ENCODE measurements at regions not wholly inside any gene's neighbourhood (a gene's known extent, or its start where the extent isn't known, plus 50 kb on each side); places are given as distances from the start of the nearest gene placed in this dataset.
"Not testable (repeated sequence)": the region's sequence is repeated elsewhere in the genome, so short reads cannot be mapped to it uniquely, and the experiment has no call there.

GRCh38 chrX:113793563-113793962, 790.3 kb upstream of the HTR2C start:
- Histone ChIP-seq H3K27me3 (ENCODE audit: control insufficient read depth, insufficient read depth, low read length) (no peaks in the 10 kb centered on the region), H3K4me3 (ENCODE audit: low read depth, low read length) (no peak overlapping the region), H3K36me3 (ENCODE audit: control insufficient read depth, insufficient read depth, low read length) (peaks cover 4% of the 10 kb centered on the region), H3K9me3 (ENCODE audit: control insufficient read depth, insufficient read depth, low read length) (no peaks in the 10 kb centered on the region), H3K9ac (ENCODE audit: low read depth, low read length) (no peak overlapping the region), H3K4me1 (ENCODE audit: control insufficient read depth, insufficient read depth, low read length) (peaks cover 3% of the 10 kb centered on the region)

- H3K9ac ChIP-seq (ENCODE audit: low read depth, low read length): no peak overlapping the region
- no peak overlapping the region for H3K4me3 ChIP-seq (ENCODE audit: low read depth, low read length)
- H3K9me3 ChIP-seq (ENCODE audit: control insufficient read depth, insufficient read depth, low read length): no peaks in the 10 kb centered on the region
- H3K27me3 ChIP-seq (ENCODE audit: control insufficient read depth, insufficient read depth, low read length): no peaks in the 10 kb centered on the region
- H3K4me1 ChIP-seq (ENCODE audit: control insufficient read depth, insufficient read depth, low read length): peaks cover 9% of the 10 kb centered on the region
- H3K36me3 ChIP-seq (ENCODE audit: control insufficient read depth, insufficient read depth, low read length): no peaks in the 10 kb centered on the region
Measured at GRCh38 chrX:113790987-113791386, 792.9 kb upstream of the HTR2C start.

GRCh38 chrX:113784754-113785153, 799.1 kb upstream of the HTR2C start:
- not testable (repeated sequence) for H3K27me3 ChIP-seq (ENCODE audit: control insufficient read depth, insufficient read depth, low read length); H3K9ac ChIP-seq (ENCODE audit: low read depth, low read length)

GRCh38 chrX:113770806-113771205, 813.1 kb upstream of the HTR2C start:
- Histone ChIP-seq H3K4me3 (ENCODE audit: low read depth, low read length) (no peak overlapping the region), H3K27me3 (ENCODE audit: control insufficient read depth, insufficient read depth, low read length) (no peaks in the 10 kb centered on the region), H3K9ac (ENCODE audit: low read depth, low read length) (no peak overlapping the region), H3K4me1 (ENCODE audit: control insufficient read depth, insufficient read depth, low read length) (no peaks in the 10 kb centered on the region), H3K36me3 (ENCODE audit: control insufficient read depth, insufficient read depth, low read length) (no peaks in the 10 kb centered on the region), H3K9me3 (ENCODE audit: control insufficient read depth, insufficient read depth, low read length) (no peaks in the 10 kb centered on the region)

More at GRCh38 chrX:113784754-113785153, 799.1 kb upstream of the HTR2C start:
- not testable (repeated sequence) for H3K9me3 ChIP-seq (ENCODE audit: control insufficient read depth, insufficient read depth, low read length); H3K4me1 ChIP-seq (ENCODE audit: control insufficient read depth, insufficient read depth, low read length); H3K36me3 ChIP-seq (ENCODE audit: control insufficient read depth, insufficient read depth, low read length); H3K4me3 ChIP-seq (ENCODE audit: low read depth, low read length)

- H3K9me3 ChIP-seq (ENCODE audit: control insufficient read depth, insufficient read depth, low read length): no peaks in the 10 kb centered on the region
- H3K4me3 ChIP-seq (ENCODE audit: low read depth, low read length): no peak overlapping the region
- H3K27me3 ChIP-seq (ENCODE audit: control insufficient read depth, insufficient read depth, low read length): no peaks in the 10 kb centered on the region
- no peaks in the 10 kb centered on the region for H3K36me3 ChIP-seq (ENCODE audit: control insufficient read depth, insufficient read depth, low read length)
- no peaks in the 10 kb centered on the region for H3K4me1 ChIP-seq (ENCODE audit: control insufficient read depth, insufficient read depth, low read length)
- H3K9ac ChIP-seq (ENCODE audit: low read depth, low read length): no peak overlapping the region
Measured at GRCh38 chrX:113770071-113770470, 813.8 kb upstream of the HTR2C start.

GRCh38 chrX:113759422-113759821, 824.5 kb upstream of the HTR2C start:
- no peak overlapping the region for H3K9ac ChIP-seq (ENCODE audit: low read depth, low read length)
- no peak overlapping the region for H3K4me3 ChIP-seq (ENCODE audit: low read depth, low read length)
- H3K4me1 ChIP-seq (ENCODE audit: control insufficient read depth, insufficient read depth, low read length): peaks cover 9% of the 10 kb centered on the region
- no peaks in the 10 kb centered on the region for H3K9me3 ChIP-seq (ENCODE audit: control insufficient read depth, insufficient read depth, low read length)
- H3K27me3 ChIP-seq (ENCODE audit: control insufficient read depth, insufficient read depth, low read length): no peaks in the 10 kb centered on the region
- H3K36me3 ChIP-seq (ENCODE audit: control insufficient read depth, insufficient read depth, low read length): no peaks in the 10 kb centered on the region

- no peak overlapping the region for H3K9ac ChIP-seq (ENCODE audit: low read depth, low read length)
- H3K36me3 ChIP-seq (ENCODE audit: control insufficient read depth, insufficient read depth, low read length): no peaks in the 10 kb centered on the region
- H3K9me3 ChIP-seq (ENCODE audit: control insufficient read depth, insufficient read depth, low read length): no peaks in the 10 kb centered on the region
- H3K4me1 ChIP-seq (ENCODE audit: control insufficient read depth, insufficient read depth, low read length): no peaks in the 10 kb centered on the region
- H3K4me3 ChIP-seq (ENCODE audit: low read depth, low read length): no peak overlapping the region
- no peaks in the 10 kb centered on the region for H3K27me3 ChIP-seq (ENCODE audit: control insufficient read depth, insufficient read depth, low read length)
Measured at GRCh38 chrX:113747274-113747973, 836.5 kb upstream of the HTR2C start.

GRCh38 chrX:113743069-113743468, 840.8 kb upstream of the HTR2C start:
- Histone ChIP-seq H3K9ac (ENCODE audit: low read depth, low read length) (no peak overlapping the region), H3K27me3 (ENCODE audit: control insufficient read depth, insufficient read depth, low read length) (no peaks in the 10 kb centered on the region), H3K4me1 (ENCODE audit: control insufficient read depth, insufficient read depth, low read length) (no peaks in the 10 kb centered on the region), H3K36me3 (ENCODE audit: control insufficient read depth, insufficient read depth, low read length) (no peaks in the 10 kb centered on the region), H3K4me3 (ENCODE audit: low read depth, low read length) (no peak overlapping the region), H3K9me3 (ENCODE audit: control insufficient read depth, insufficient read depth, low read length) (no peaks in the 10 kb centered on the region)

- Histone ChIP-seq H3K27me3 (ENCODE audit: control insufficient read depth, insufficient read depth, low read length) (no peaks in the 10 kb centered on the region), H3K9me3 (ENCODE audit: control insufficient read depth, insufficient read depth, low read length) (no peaks in the 10 kb centered on the region), H3K36me3 (ENCODE audit: control insufficient read depth, insufficient read depth, low read length) (no peaks in the 10 kb centered on the region), H3K9ac (ENCODE audit: low read depth, low read length) (no peak overlapping the region), H3K4me1 (ENCODE audit: control insufficient read depth, insufficient read depth, low read length) (no peaks in the 10 kb centered on the region), H3K4me3 (ENCODE audit: low read depth, low read length) (no peak overlapping the region)
Measured at GRCh38 chrX:113741744-113742143, 842.1 kb upstream of the HTR2C start.

- no peaks in the 10 kb centered on the region for H3K4me1 ChIP-seq (ENCODE audit: control insufficient read depth, insufficient read depth, low read length)
- no peaks in the 10 kb centered on the region for H3K36me3 ChIP-seq (ENCODE audit: control insufficient read depth, insufficient read depth, low read length)
- H3K27me3 ChIP-seq (ENCODE audit: control insufficient read depth, insufficient read depth, low read length): no peaks in the 10 kb centered on the region
- no peak overlapping the region for H3K9ac ChIP-seq (ENCODE audit: low read depth, low read length)
- H3K9me3 ChIP-seq (ENCODE audit: control insufficient read depth, insufficient read depth, low read length): no peaks in the 10 kb centered on the region
- H3K4me3 ChIP-seq (ENCODE audit: low read depth, low read length): no peak overlapping the region
Measured at GRCh38 chrX:113728937-113729336, 854.9 kb upstream of the HTR2C start.

- Histone ChIP-seq H3K4me1 (ENCODE audit: control insufficient read depth, insufficient read depth, low read length) (no peaks in the 10 kb centered on the region), H3K9ac (ENCODE audit: low read depth, low read length) (no peak overlapping the region), H3K9me3 (ENCODE audit: control insufficient read depth, insufficient read depth, low read length) (no peaks in the 10 kb centered on the region), H3K27me3 (ENCODE audit: control insufficient read depth, insufficient read depth, low read length) (no peaks in the 10 kb centered on the region), H3K4me3 (ENCODE audit: low read depth, low read length) (no peak overlapping the region), H3K36me3 (ENCODE audit: control insufficient read depth, insufficient read depth, low read length) (no peaks in the 10 kb centered on the region)
Measured at GRCh38 chrX:113726898-113727297, 857.0 kb upstream of the HTR2C start.

GRCh38 chrX:113726466-113726865, 857.4 kb upstream of the HTR2C start:
- Histone ChIP-seq H3K4me1 (ENCODE audit: control insufficient read depth, insufficient read depth, low read length) (no peaks in the 10 kb centered on the region), H3K36me3 (ENCODE audit: control insufficient read depth, insufficient read depth, low read length) (no peaks in the 10 kb centered on the region), H3K4me3 (ENCODE audit: low read depth, low read length) (no peak overlapping the region), H3K27me3 (ENCODE audit: control insufficient read depth, insufficient read depth, low read length) (no peaks in the 10 kb centered on the region), H3K9me3 (ENCODE audit: control insufficient read depth, insufficient read depth, low read length) (no peaks in the 10 kb centered on the region), H3K9ac (ENCODE audit: low read depth, low read length) (no peak overlapping the region)

Data from iPS-15b (cell line).